GM19328 (cell line): ENCODE measurements at regions not wholly inside any gene's neighbourhood (a gene's known extent, or its start where the extent isn't known, plus 50 kb on each side); places are given as distances from the start of the nearest gene placed in this dataset.
"Not testable (repeated sequence)": the region's sequence is repeated elsewhere in the genome, so short reads cannot be mapped to it uniquely, and the experiment has no call there.

Experiments
- ATAC-seq: cut with Tn5 transposase; IDR thresholded peaks from one replicate; pipeline ENCODE4 v1.9.1; 2021; ENCODE audit warnings: mild to moderate bottlenecking, moderate library complexity; ENCODE audit not compliant: unreplicated experiment

GRCh38 chr5:20890936-20891335 is 902.9 kb upstream of the CDH18 start:
- ATAC-seq, result not testable (repeated sequence)

GRCh38 chr5:20875726-20876125 is 887.7 kb upstream of the CDH18 start:
- ATAC-seq, result not testable (repeated sequence)

- ATAC-seq, result not testable (repeated sequence)
Observed at GRCh38 chr5:20865892-20866291, 877.9 kb upstream of the CDH18 start.

- no peak for ATAC-seq
Observed at GRCh38 chr5:20833081-20833627, 845.2 kb upstream of the CDH18 start.

GRCh38 chr5:20832204-20833080 is 844.4 kb upstream of the CDH18 start:
- no peak for ATAC-seq

GRCh38 chr5:20825951-20826350 is 838.0 kb upstream of the CDH18 start:
- not testable (repeated sequence) for ATAC-seq

GRCh38 chr5:20797216-20797615 is 809.2 kb upstream of the CDH18 start:
- ATAC-seq, result not testable (repeated sequence)

GRCh38 chr5:20784755-20785154 is 796.8 kb upstream of the CDH18 start:
- not testable (repeated sequence) for ATAC-seq

GRCh38 chr5:20783484-20783883 is 795.5 kb upstream of the CDH18 start:
- ATAC-seq, result not testable (repeated sequence)

- ATAC-seq, result not testable (repeated sequence)
Observed at GRCh38 chr5:20771338-20771737, 783.3 kb upstream of the CDH18 start.

GRCh38 chr5:20765074-20765473 is 777.1 kb upstream of the CDH18 start:
- not testable (repeated sequence) for ATAC-seq

GRCh38 chr5:20759459-20759858 is 771.5 kb upstream of the CDH18 start:
- not testable (repeated sequence) for ATAC-seq

- ATAC-seq, result not testable (repeated sequence)
Observed at GRCh38 chr5:20752179-20752578, 764.2 kb upstream of the CDH18 start.

GRCh38 chr5:20735715-20736114 is 747.7 kb upstream of the CDH18 start:
- not testable (repeated sequence) for ATAC-seq

- ATAC-seq, result not testable (repeated sequence)
Observed at GRCh38 chr5:20732223-20732622, 744.2 kb upstream of the CDH18 start.

GRCh38 chr5:20721286-20721685 is 733.3 kb upstream of the CDH18 start:
- ATAC-seq, result not testable (repeated sequence)

- not testable (repeated sequence) for ATAC-seq
Observed at GRCh38 chr5:20711520-20712155, 723.6 kb upstream of the CDH18 start.

GRCh38 chr5:20707634-20708033 is 719.6 kb upstream of the CDH18 start:
- ATAC-seq, result not testable (repeated sequence)

GRCh38 chr5:20694121-20694520 is 706.1 kb upstream of the CDH18 start:
- ATAC-seq, result no peak

GRCh38 chr5:20692913-20693312 is 704.9 kb upstream of the CDH18 start:
- no peak for ATAC-seq

- no peak for ATAC-seq
Observed at GRCh38 chr5:20683241-20683940, 695.4 kb upstream of the CDH18 start.
